CD1c-positive myeloid dendritic cell (primary cell): ENCODE measurements at regions not wholly inside any gene's neighbourhood (a gene's known extent, or its start where the extent isn't known, plus 50 kb on each side); places are given as distances from the start of the nearest gene placed in this dataset.

Experiments
- DNase-seq: peaks from one replicate; pipeline ENCODE4 v3.0.0-alpha.2; 2016; ENCODE audit errors: extremely low spot score

GRCh38 chr4:177108708-177109107 lies 201.0 kb upstream of the NEIL3 start:
- no peak for DNase-seq

- DNase-seq: no peak
These were observed 199.9 kb upstream of the NEIL3 start for GRCh38 chr4:177109769-177110168.

GRCh38 chr4:177116161-177116560 lies 193.5 kb upstream of the NEIL3 start:
- DNase-seq: no peak

GRCh38 chr4:177117256-177117655 lies 192.4 kb upstream of the NEIL3 start:
- DNase-seq: no peak

GRCh38 chr4:177118596-177118995 lies 191.1 kb upstream of the NEIL3 start:
- DNase-seq: no peak

GRCh38 chr4:177119021-177119471 lies 190.6 kb upstream of the NEIL3 start:
- DNase-seq: no peak

GRCh38 chr4:177119691-177120090 lies 190.0 kb upstream of the NEIL3 start:
- no peak for DNase-seq

GRCh38 chr4:177123811-177124210 lies 185.9 kb upstream of the NEIL3 start:
- DNase-seq: no peak

- no peak for DNase-seq
These were observed 185.2 kb upstream of the NEIL3 start for GRCh38 chr4:177124349-177125064.

GRCh38 chr4:177125656-177126055 lies 184.0 kb upstream of the NEIL3 start:
- DNase-seq: no peak

GRCh38 chr4:177127658-177128057 lies 182.0 kb upstream of the NEIL3 start:
- no peak for DNase-seq

GRCh38 chr4:177128306-177128705 lies 181.4 kb upstream of the NEIL3 start:
- no peak for DNase-seq

GRCh38 chr4:177131736-177132135 lies 177.9 kb upstream of the NEIL3 start:
- no peak for DNase-seq

- no peak for DNase-seq
These were observed 162.0 kb upstream of the NEIL3 start for GRCh38 chr4:177147668-177148067.

- DNase-seq: no peak
These were observed 154.2 kb upstream of the NEIL3 start for GRCh38 chr4:177155454-177155853.

GRCh38 chr4:177159600-177159999 lies 150.1 kb upstream of the NEIL3 start:
- no peak for DNase-seq

- no peak for DNase-seq
These were observed 147.9 kb upstream of the NEIL3 start for GRCh38 chr4:177161781-177162180.

- DNase-seq: no peak
These were observed 146.1 kb upstream of the NEIL3 start for GRCh38 chr4:177163532-177163931.

GRCh38 chr4:177171588-177171987 lies 138.1 kb upstream of the NEIL3 start:
- no peak for DNase-seq

- DNase-seq: no peak
These were observed 134.2 kb upstream of the NEIL3 start for GRCh38 chr4:177175473-177175872.

- no peak for DNase-seq
These were observed 132.1 kb upstream of the NEIL3 start for GRCh38 chr4:177177541-177178081.

GRCh38 chr4:177178246-177178645 lies 131.4 kb upstream of the NEIL3 start:
- no peak for DNase-seq

GRCh38 chr4:177182166-177182565 lies 127.5 kb upstream of the NEIL3 start:
- no peak for DNase-seq

- no peak for DNase-seq
These were observed 126.9 kb upstream of the NEIL3 start for GRCh38 chr4:177182728-177183127.
